Mesenchymal stem cell (in vitro differentiated cells and primary cell): ENCODE measurements at regions not wholly inside any gene's neighbourhood (a gene's known extent, or its start where the extent isn't known, plus 50 kb on each side); places are given as distances from the start of the nearest gene placed in this dataset.

Source experiments
- DNase-seq: peaks from one replicate; pipeline ENCODE4 v3.0.0-alpha.2; 2013
- H2AFZ ChIP-seq: one replicate; pipeline ENCODE4 v1.6.1; 2013; ENCODE audit warnings: low read depth, mild to moderate bottlenecking, control low read depth, inconsistent platforms, low read length, moderate library complexity
- H2AK5ac ChIP-seq: 2 replicates; pipeline ENCODE4 v1.6.1; 2013; ENCODE audit warnings: low read length, moderate library complexity, mild to moderate bottlenecking, inconsistent platforms; ENCODE audit not compliant: severe bottlenecking
- H2BK120ac ChIP-seq: one replicate; pipeline ENCODE4 v1.6.1; 2013; ENCODE audit warnings: low read depth, mild to moderate bottlenecking, inconsistent platforms, low read length, moderate library complexity
- H2BK12ac ChIP-seq, 2 experiments: one replicate each; pipeline ENCODE4 v1.6.1; 2013; ENCODE audit warnings: inconsistent platforms in 2 of 2, low read length in 2 of 2, mild to moderate bottlenecking in 2 of 2, moderate library complexity in 2 of 2, control low read depth in 1 of 2
- H2BK15ac ChIP-seq: one replicate; pipeline ENCODE4 v1.6.1; 2013; ENCODE audit warnings: mild to moderate bottlenecking, low read depth, inconsistent platforms; ENCODE audit not compliant: poor library complexity, severe bottlenecking
- H2BK5ac ChIP-seq: 2 replicates; pipeline ENCODE4 v1.6.1; 2013; ENCODE audit warnings: low read depth, mild to moderate bottlenecking, low read length, control low read depth, inconsistent platforms; ENCODE audit not compliant: poor library complexity, severe bottlenecking
- H3K14ac ChIP-seq, 2 experiments: one replicate each; pipeline ENCODE4 v1.6.1; 2013; ENCODE audit warnings: inconsistent platforms in 2 of 2, low read length in 2 of 2, control low read depth in 1 of 2, mild to moderate bottlenecking in 1 of 2, moderate library complexity in 1 of 2
- H3K18ac ChIP-seq, 2 experiments: one replicate each; pipeline ENCODE4 v1.6.1; 2013; ENCODE audit warnings: inconsistent platforms in 2 of 2, low read length in 2 of 2, control low read depth in 1 of 2, low read depth in 1 of 2, mild to moderate bottlenecking in 1 of 2
- H3K23ac ChIP-seq, 2 experiments: one replicate each; pipeline ENCODE4 v1.6.1; 2013; ENCODE audit warnings: inconsistent platforms in 2 of 2, low read length in 2 of 2, mild to moderate bottlenecking in 2 of 2, moderate library complexity in 2 of 2, control low read depth in 1 of 2
- H3K27ac ChIP-seq: 2 replicates; pipeline ENCODE4 v1.5.1; 2013; ENCODE audit warnings: mild to moderate bottlenecking, moderate library complexity, low read length, control low read depth, inconsistent platforms; ENCODE audit not compliant: poor library complexity, severe bottlenecking
- H3K27me3 ChIP-seq, 2 experiments: 2 replicates each; pipeline versions ENCODE4 v1.6.1 to v1.7.0; 2013; ENCODE audit warnings: low read length in 2 of 2, mild to moderate bottlenecking in 2 of 2, moderate library complexity in 2 of 2, control low read depth in 1 of 2, inconsistent platforms in 1 of 2; ENCODE audit not compliant: control insufficient read depth in 1 of 2, insufficient read depth in 1 of 2
- H3K36me3 ChIP-seq, 2 experiments: 2 replicates each; pipeline versions ENCODE4 v1.6.1 to v1.7.0; 2013; ENCODE audit warnings: low read length in 2 of 2, control low read depth in 1 of 2, inconsistent platforms in 1 of 2, low read depth in 1 of 2, mild to moderate bottlenecking in 1 of 2; ENCODE audit not compliant: insufficient read depth in 2 of 2, control insufficient read depth in 1 of 2
- H3K4ac ChIP-seq, 2 experiments: one replicate each; pipeline ENCODE4 v1.6.1; 2013; ENCODE audit warnings: inconsistent platforms in 2 of 2, low read length in 2 of 2, mild to moderate bottlenecking in 2 of 2, moderate library complexity in 2 of 2, control low read depth in 1 of 2, low read depth in 1 of 2
- H3K4me1 ChIP-seq: 2 replicates; pipeline ENCODE4 v1.6.1; 2013; ENCODE audit warnings: low read depth, low read length, control low read depth; ENCODE audit not compliant: control insufficient read depth, insufficient read depth
- H3K4me2 ChIP-seq: 2 replicates; pipeline ENCODE4 v1.6.1; 2013; ENCODE audit warnings: low read length, mild to moderate bottlenecking, inconsistent platforms; ENCODE audit not compliant: poor library complexity, severe bottlenecking
- H3K4me3 ChIP-seq, 2 experiments: 2 replicates each; pipeline versions ENCODE4 v1.5.1 to v1.7.0; 2013; ENCODE audit warnings: low read length in 2 of 2, mild to moderate bottlenecking in 2 of 2, control low read depth in 1 of 2, low read depth in 1 of 2; ENCODE audit not compliant: insufficient read depth in 1 of 2
- H3K79me1 ChIP-seq: replicated peaks from 2 replicates; pipeline ENCODE4 v1.6.1; 2013; ENCODE audit warnings: mild to moderate bottlenecking, control low read depth, low read length, inconsistent platforms; ENCODE audit not compliant: poor library complexity, severe bottlenecking
- H3K9ac ChIP-seq: 2 replicates; pipeline ENCODE4 v1.7.0; 2013; ENCODE audit warnings: mild to moderate bottlenecking, low read length, moderate library complexity
- H3K9me3 ChIP-seq: 2 replicates; pipeline ENCODE4 v1.7.0; 2013; ENCODE audit warnings: mild to moderate bottlenecking, low read length; ENCODE audit not compliant: control insufficient read depth
- H4K8ac ChIP-seq: one replicate; pipeline ENCODE4 v1.6.1; 2013; ENCODE audit warnings: inconsistent platforms, mild to moderate bottlenecking, low read length, moderate library complexity
- H4K91ac ChIP-seq: one replicate; pipeline ENCODE4 v1.6.1; 2013; ENCODE audit warnings: mild to moderate bottlenecking, low read length, inconsistent platforms
- WGBS: methylation state at CpG from one replicate; pipeline ENCODE4 v1.1.7; 2013; ENCODE audit warnings: mixed read lengths; 5-methylcytosine and 5-hydroxymethylcytosine counted together

DNA sequence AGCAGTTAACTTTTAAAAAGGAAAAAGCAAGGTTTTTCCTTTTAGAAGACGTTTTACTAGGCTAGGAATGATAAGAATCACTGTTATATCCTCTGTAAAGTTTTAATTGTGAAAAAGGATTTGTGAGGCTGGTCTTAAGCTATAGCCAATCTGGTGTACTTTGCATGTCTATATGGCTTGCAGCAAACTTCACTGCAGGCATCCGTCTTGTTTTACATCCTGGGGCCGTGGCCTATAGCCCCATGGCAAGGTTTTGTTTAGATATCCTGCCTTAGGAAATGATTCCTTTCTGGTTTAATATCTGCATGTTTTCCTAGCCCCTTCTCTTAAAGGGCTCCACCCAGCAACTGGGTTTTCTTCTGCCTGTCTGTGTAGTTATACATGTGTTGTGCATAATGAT is 272.8 kb downstream of the ICE1 start:
- peaks cover 45% of the 10 kb centered on the region for H3K9me3 ChIP-seq
- H3K4me1 ChIP-seq = no peaks in the 10 kb centered on the region
- no peak overlapping the region for H2BK120ac ChIP-seq
- no peak overlapping the region for H2BK5ac ChIP-seq
- no peaks in the 10 kb centered on the region for H3K79me1 ChIP-seq
- H3K4ac ChIP-seq = no peak overlapping the region
- no peak overlapping the region for H3K23ac ChIP-seq
- no peaks in the 10 kb centered on the region for H3K36me3 ChIP-seq
- no peak overlapping the region for H4K91ac ChIP-seq
- no peak overlapping the region for H3K14ac ChIP-seq
- no peak overlapping the region for H3K27ac ChIP-seq
- no peak overlapping the region for H3K4me2 ChIP-seq
- no peak overlapping the region for H2BK12ac ChIP-seq
- no peak overlapping the region for H3K18ac ChIP-seq
- H3K4me3 ChIP-seq = no peak overlapping the region
- no peak overlapping the region for H3K9ac ChIP-seq
- H2AK5ac ChIP-seq = no peak overlapping the region
- no peak overlapping the region for H2BK15ac ChIP-seq
- DNase-seq = no peak
- peaks cover 0 to 6% of the 10 kb centered on the region in 2 experiments for H3K27me3 ChIP-seq
- H2AFZ ChIP-seq = no peak overlapping the region
- WGBS = 31% methylated on average over 3 of the region's 3 CpGs
- H4K8ac ChIP-seq = no peak overlapping the region

DNA sequence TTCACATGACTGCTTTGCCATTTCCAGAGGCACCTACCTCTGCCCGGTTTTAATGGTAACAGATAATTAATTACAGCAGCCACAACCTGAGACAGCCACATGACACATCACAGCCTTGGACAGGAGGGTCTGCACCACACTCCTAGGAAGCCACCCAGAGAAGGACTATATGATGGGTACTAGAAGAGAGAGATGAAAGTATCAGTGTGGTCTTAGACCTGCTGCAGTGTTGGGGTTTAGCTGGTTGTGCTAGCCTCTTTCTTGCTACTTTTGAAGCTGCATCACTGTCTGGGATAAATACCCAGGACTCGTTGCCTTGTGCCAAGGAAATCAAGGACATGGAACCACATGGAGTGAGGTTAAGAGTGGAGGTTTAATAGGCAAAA is 266.4 kb downstream of the ICE1 start:
- H2AFZ ChIP-seq = no peak overlapping the region
- H3K4me2 ChIP-seq = no peak overlapping the region
- no peak overlapping the region for H2AK5ac ChIP-seq
- no peak overlapping the region for H3K4ac ChIP-seq
- H3K14ac ChIP-seq = no peak overlapping the region
- H3K27ac ChIP-seq = no peak overlapping the region
- WGBS = 39% methylated on average over 2 of the region's 2 CpGs
- H3K18ac ChIP-seq = no peak overlapping the region
- H3K4me1 ChIP-seq = no peaks in the 10 kb centered on the region
- no peaks in the 10 kb centered on the region for H3K79me1 ChIP-seq
- DNase-seq = no peak
- no peak overlapping the region for H3K9ac ChIP-seq
- H3K23ac ChIP-seq = no peak overlapping the region
- no peak overlapping the region for H4K91ac ChIP-seq
- no peak overlapping the region for H4K8ac ChIP-seq
- H2BK12ac ChIP-seq = no peak overlapping the region
- H3K4me3 ChIP-seq = no peak overlapping the region
- H3K9me3 ChIP-seq = peaks cover 4% of the 10 kb centered on the region
- no peak overlapping the region for H2BK5ac ChIP-seq
- no peak overlapping the region for H2BK120ac ChIP-seq
- H2BK15ac ChIP-seq = no peak overlapping the region
- no peaks in the 10 kb centered on the region for H3K36me3 ChIP-seq
- peaks cover 0 to 4% of the 10 kb centered on the region in 2 experiments for H3K27me3 ChIP-seq

DNA sequence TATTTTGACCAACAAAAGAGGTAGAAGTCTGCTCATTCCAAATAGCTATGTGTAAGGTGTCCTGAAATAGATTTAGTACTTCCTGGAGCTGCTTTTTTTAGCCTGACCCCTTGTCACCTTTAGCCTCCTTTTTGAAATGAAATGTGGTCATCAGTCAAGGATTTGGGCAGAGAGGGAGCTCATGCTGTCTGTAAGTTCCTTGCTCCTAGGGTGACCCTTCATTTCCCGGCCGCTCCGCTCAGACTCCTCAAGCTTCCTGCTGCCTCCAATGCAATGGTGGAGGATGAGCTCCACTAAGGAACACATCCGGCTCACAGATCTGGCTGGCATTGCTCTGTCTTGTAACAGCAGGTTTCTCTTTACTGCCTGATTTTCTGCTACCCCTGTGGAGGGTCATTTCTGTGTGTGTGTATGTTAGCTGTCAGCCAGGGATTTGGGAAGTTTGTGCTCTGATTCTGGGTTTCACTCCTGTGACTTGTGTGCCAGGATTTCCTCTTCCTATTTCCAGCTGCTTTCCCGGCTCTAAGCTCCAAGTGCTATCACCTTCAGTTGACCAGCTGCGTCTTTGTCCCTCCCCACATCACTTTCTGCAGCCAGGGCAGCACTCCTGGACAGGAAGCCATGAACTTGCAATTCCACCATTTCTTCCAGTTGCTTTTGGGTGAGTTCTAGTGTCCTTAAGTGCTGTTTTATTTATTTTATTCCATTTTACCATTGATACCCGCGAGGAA is 265.9 kb downstream of the ICE1 start:
- DNase-seq = no peak
- no peaks in the 10 kb centered on the region for H3K4me1 ChIP-seq

DNA sequence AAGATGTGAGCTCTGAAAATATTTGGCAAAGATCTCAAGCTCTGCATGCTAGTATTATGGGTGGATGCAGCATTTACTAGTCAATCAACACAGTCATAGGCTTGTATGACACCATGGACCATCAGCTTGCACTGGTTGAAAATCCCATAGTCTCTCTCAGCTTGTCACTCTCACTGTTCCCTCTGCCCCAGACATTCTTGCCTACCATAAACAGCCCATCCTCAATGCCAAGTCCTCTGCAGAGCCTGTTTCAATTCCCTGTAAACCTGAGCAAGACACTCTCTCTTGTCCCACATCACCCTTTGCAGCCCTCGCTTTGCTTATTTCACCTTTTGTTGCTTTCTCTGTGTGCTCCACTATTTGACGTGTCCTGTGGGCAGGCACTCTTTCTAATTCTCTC is 264.6 kb downstream of the ICE1 start:
- Histone ChIP-seq H4K8ac (no peak overlapping the region), H3K23ac (no peak overlapping the region), H2AK5ac (no peak overlapping the region), H3K9ac (no peak overlapping the region), H3K4me3 (no peak overlapping the region), H2BK5ac (no peak overlapping the region), H3K36me3 (no peaks in the 10 kb centered on the region), H3K27ac (no peak overlapping the region), H2AFZ (no peak overlapping the region), H3K4ac (no peak overlapping the region), H4K91ac (no peak overlapping the region), H2BK15ac (no peak overlapping the region), H3K4me2 (no peak overlapping the region), H3K79me1 (no peaks in the 10 kb centered on the region), H2BK12ac (no peak overlapping the region), H3K9me3 (peaks cover 16% of the 10 kb centered on the region), H3K4me1 (no peaks in the 10 kb centered on the region), H3K14ac (no peak overlapping the region), H3K18ac (no peak overlapping the region), H3K27me3 (peaks cover 0 to 4% of the 10 kb centered on the region in 2 experiments), H2BK120ac (no peak overlapping the region)
- DNase-seq = no peak
- WGBS = 88% methylated on average over 2 of the region's 2 CpGs

More for the DNA sequence above, 265.9 kb downstream of the ICE1 start:
- no peaks in the 10 kb centered on the region for H3K79me1 ChIP-seq
- H3K4me3 ChIP-seq = no peak overlapping the region
- no peaks in the 10 kb centered on the region for H3K36me3 ChIP-seq
- no peak overlapping the region for H3K9ac ChIP-seq
- no peak overlapping the region for H3K14ac ChIP-seq
- no peak overlapping the region for H2BK15ac ChIP-seq
- H2BK120ac ChIP-seq = no peak overlapping the region
- H2AK5ac ChIP-seq = no peak overlapping the region
- no peak overlapping the region for H3K18ac ChIP-seq
- no peak overlapping the region for H4K91ac ChIP-seq
- no peak overlapping the region for H2AFZ ChIP-seq
- no peak overlapping the region for H2BK12ac ChIP-seq
- peaks cover 9% of the 10 kb centered on the region for H3K9me3 ChIP-seq
- no peak overlapping the region for H3K4ac ChIP-seq
- H4K8ac ChIP-seq = no peak overlapping the region
- H3K23ac ChIP-seq = no peak overlapping the region
- no peak overlapping the region for H3K27ac ChIP-seq
- WGBS = 68% methylated on average over 8 of the region's 8 CpGs
- H3K4me2 ChIP-seq = no peak overlapping the region
- H3K27me3 ChIP-seq = peaks cover 0 to 4% of the 10 kb centered on the region in 2 experiments
- no peak overlapping the region for H2BK5ac ChIP-seq
